Sigmoid colon (tissue), 4 donors: ENCODE measurements at regions not wholly inside any gene's neighbourhood (a gene's known extent, or its start where the extent isn't known, plus 50 kb on each side); places are given as distances from the start of the nearest gene placed in this dataset.
"Not testable (repeated sequence)": the region's sequence is repeated elsewhere in the genome, so short reads cannot be mapped to it uniquely, and the experiment has no call there.

Experiments used
- CTCF ChIP-seq, 4 experiments: fragments of 450-650 bp in 3 of 4; fragments of 200-600 bp in 1 of 4; IDR thresholded peaks; one replicate each; pipeline ENCODE4 v1.5.1; 2016 to 2019; ENCODE audit warnings: antibody characterized with exemption in 4 of 4, mild to moderate bottlenecking in 3 of 4, moderate library complexity in 2 of 4
- EP300 ChIP-seq, 4 donors: sonication (generic); formaldehyde crosslinking; IDR thresholded peaks; one replicate each; pipeline ENCODE4 v1.6.1; 2017; ENCODE audit warnings: antibody characterized with exemption in 4 of 4
- POLR2AphosphoS5 ChIP-seq, 4 donors: sonication (generic); formaldehyde crosslinking; IDR thresholded peaks; one replicate each; pipeline ENCODE4 v1.6.1; 2017; ENCODE audit warnings: antibody characterized with exemption in 4 of 4

GRCh38 chr7:86045197-86045596 is 598.5 kb upstream of the GRM3 start:
- TF ChIP-seq CTCF, POLR2AphosphoS5, EP300 (IDR thresholded peaks at IDR 0.05): not testable (repeated sequence)
